GM12892 (cell line): ENCODE measurements at regions not wholly inside any gene's neighbourhood (a gene's known extent, or its start where the extent isn't known, plus 50 kb on each side); places are given as distances from the start of the nearest gene placed in this dataset.

Experiments
- POLR2A ChIP-seq: IDR thresholded peaks from 2 replicates; pipeline ENCODE4 v1.6.1; 2011; ENCODE audit warnings: low read depth, low read length, control low read depth
- POLR2AphosphoS5 ChIP-seq: IDR thresholded peaks from 2 replicates; pipeline ENCODE4 v1.6.1; 2011; ENCODE audit warnings: low read depth, low read length, control low read depth
- TAF1 ChIP-seq: IDR thresholded peaks from 2 replicates; pipeline ENCODE4 v1.6.1; 2011; ENCODE audit warnings: low read depth, mild to moderate bottlenecking, control low read depth, low read length, borderline replicate concordance

DNA sequence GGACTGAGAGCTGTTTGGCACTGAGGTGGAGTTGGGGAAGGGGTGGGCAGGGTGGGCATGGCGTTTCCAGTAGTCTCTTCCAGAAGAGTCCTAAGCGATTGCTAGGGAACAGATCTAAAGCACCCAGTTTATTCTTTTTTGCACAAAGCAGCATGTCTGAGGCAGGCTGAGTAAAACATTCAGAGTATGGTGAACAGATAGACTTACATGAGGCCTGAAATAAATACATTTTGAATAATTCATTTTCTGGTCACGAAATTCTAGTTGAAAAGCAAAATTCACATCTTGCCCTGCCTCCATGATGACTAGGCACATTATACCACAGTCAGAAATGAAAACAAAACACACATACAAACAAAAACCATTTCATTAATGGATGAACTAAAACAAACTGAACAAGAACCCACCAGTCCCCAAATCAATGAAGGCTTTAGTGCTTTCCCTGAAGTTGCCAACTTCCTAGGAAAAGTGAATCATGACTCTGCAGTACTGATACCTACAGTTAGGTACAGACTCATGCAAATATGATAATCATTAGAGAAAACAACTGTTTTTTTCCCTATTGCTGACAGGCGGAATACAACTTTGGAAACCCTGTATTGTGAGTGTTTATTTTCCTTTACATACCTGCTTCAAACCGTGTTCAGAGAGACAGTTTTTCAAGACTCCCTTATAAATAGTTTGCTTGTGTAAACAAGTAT is 702.9 kb upstream of the POU3F2 start:
- TF ChIP-seq POLR2A (no peak), TAF1 (no peak), POLR2AphosphoS5 (no peak)
